Aorta (tissue), 5 donors: ENCODE measurements at regions not wholly inside any gene's neighbourhood (a gene's known extent, or its start where the extent isn't known, plus 50 kb on each side); places are given as distances from the start of the nearest gene placed in this dataset.

ENCODE experiments used
- ATAC-seq: fragments of 200-7000 bp; cut with Tn5 transposase; one replicate; pipeline ENCODE4 v1.9.1; 2022; ENCODE audit warnings: moderate library complexity; ENCODE audit not compliant: low FRiP score
- DNase-seq, 2 donors: peaks; one replicate each; pipeline ENCODE4 v3.0.0-alpha.2; 2020
- H3K27ac ChIP-seq, 2 donors: one replicate each; pipeline ENCODE4 v1.5.1; 2013; ENCODE audit warnings: low read length in 2 of 2, mild to moderate bottlenecking in 2 of 2, moderate library complexity in 2 of 2, control low read depth in 1 of 2, inconsistent platforms in 1 of 2, low read depth in 1 of 2
- H3K27me3 ChIP-seq, 2 donors: one replicate each; pipeline ENCODE4 v1.6.1; 2013; ENCODE audit warnings: control low read depth in 1 of 2, low read length in 1 of 2, mild to moderate bottlenecking in 1 of 2, moderate library complexity in 1 of 2; ENCODE audit not compliant: insufficient read depth in 2 of 2, control insufficient read depth in 1 of 2
- H3K36me3 ChIP-seq, 2 donors: one replicate each; pipeline ENCODE4 v1.6.1; 2013; ENCODE audit warnings: control low read depth in 1 of 2, low read length in 1 of 2, mild to moderate bottlenecking in 1 of 2; ENCODE audit not compliant: insufficient read depth in 2 of 2, control insufficient read depth in 1 of 2
- H3K4me1 ChIP-seq, 2 donors: one replicate each; pipeline ENCODE4 v1.6.1; 2013; ENCODE audit warnings: low read length in 2 of 2, control low read depth in 1 of 2, mild to moderate bottlenecking in 1 of 2, moderate library complexity in 1 of 2; ENCODE audit not compliant: insufficient read depth in 2 of 2, control insufficient read depth in 1 of 2
- H3K4me3 ChIP-seq, 2 donors: one replicate each; pipeline ENCODE4 v1.5.1; 2013; ENCODE audit warnings: low read length in 2 of 2, control low read depth in 1 of 2, mild to moderate bottlenecking in 1 of 2
- H3K9me3 ChIP-seq: one replicate; pipeline ENCODE4 v1.6.1; 2013; ENCODE audit warnings: mild to moderate bottlenecking, low read length; ENCODE audit not compliant: control insufficient read depth
- WGBS, 2 donors: extraction: QIAGEN DNeasy Blood & Tissue Kit; methylation state at CpG; one replicate each; pipeline ENCODE4 v1.1.7; 2013; 5-methylcytosine and 5-hydroxymethylcytosine counted together
- intact Hi-C, 2 donors: fragments of 100-400 bp; cut with DNase I; formaldehyde crosslinking; loops; one replicate each; pipeline versions ENCODE4 v1.14.2 to v1.15.0; 2022
- donor health status: healthy with polysubstance abuse.
- donor health status: Bipolar disorder and iron deficiency.
- donor health status: DM: no; HTN: no; CAD: no.
- donor health status: DM: no; HTN: no; CAD: no.
- donor health status: DM: yes; HTN: yes; CAD: no.

GRCh38 chr5:141758310-141758998 is 76.4 kb upstream of the ARAP3 start:
- 16 to 19% methylated on average over 22 of the region's 22 CpGs for WGBS, 2 donors

GRCh38 chr5:141757402-141757801 is 75.4 kb upstream of the ARAP3 start:
- H3K4me3 ChIP-seq, result no peak overlapping the region
- intact Hi-C loops, result no loop called here
- no peaks in the 10 kb centered on the region for H3K4me1 ChIP-seq
- H3K9me3 ChIP-seq, result no peaks in the 10 kb centered on the region
- 46 to 50% methylated on average over 6 of the region's 6 CpGs for WGBS, 2 donors
- H3K27me3 ChIP-seq, result no peaks in the 10 kb centered on the region
- DNase-seq, result no peak
- ATAC-seq, result no peak
- H3K27ac ChIP-seq, result no peak overlapping the region
- H3K36me3 ChIP-seq, result no peaks in the 10 kb centered on the region

More at GRCh38 chr5:141758310-141758998, 76.4 kb upstream of the ARAP3 start:
- Histone ChIP-seq H3K9me3 (no peaks in the 10 kb centered on the region), H3K4me3 (no peak overlapping the region), H3K36me3 (no peaks in the 10 kb centered on the region), H3K4me1 (no peaks in the 10 kb centered on the region), H3K27me3 (no peaks in the 10 kb centered on the region), H3K27ac (no peak overlapping the region)
- intact Hi-C loops, result no loop called here
- ATAC-seq, result no peak
- DNase-seq, result no peak

- intact Hi-C loops, result no loop called here
- WGBS, 2 donors, result 45 to 67% methylated on average over 3 of the region's 3 CpGs
- H3K27ac ChIP-seq, result no peak overlapping the region
- no peaks in the 10 kb centered on the region for H3K4me1 ChIP-seq
- DNase-seq (no peak), ATAC-seq (no peak)
- H3K36me3 ChIP-seq, result no peaks in the 10 kb centered on the region
- H3K27me3 ChIP-seq, result no peaks in the 10 kb centered on the region
- H3K4me3 ChIP-seq, result no peak overlapping the region
- H3K9me3 ChIP-seq, result no peaks in the 10 kb centered on the region
Observed at GRCh38 chr5:141756196-141756595, 74.2 kb upstream of the ARAP3 start.

GRCh38 chr5:141753971-141754713 is 72.1 kb upstream of the ARAP3 start:
- no peaks in the 10 kb centered on the region for H3K4me1 ChIP-seq
- no peaks in the 10 kb centered on the region for H3K27me3 ChIP-seq

GRCh38 chr5:141753143-141753970 is 71.3 kb upstream of the ARAP3 start:
- no peak for DNase-seq
- Histone ChIP-seq H3K27ac (no peak overlapping the region), H3K36me3 (no peaks in the 10 kb centered on the region), H3K4me3 (no peak overlapping the region), H3K4me1 (no peaks in the 10 kb centered on the region), H3K27me3 (no peaks in the 10 kb centered on the region), H3K9me3 (no peaks in the 10 kb centered on the region)
- ATAC-seq, result no peak
- intact Hi-C loops, result no loop called here
- 8 to 11% methylated on average over 45 to 51 of the region's 51 CpGs for WGBS, 2 donors

More at GRCh38 chr5:141753971-141754713, 72.1 kb upstream of the ARAP3 start:
- intact Hi-C loops, result no loop called here
- Histone ChIP-seq H3K27ac (no peak overlapping the region), H3K4me3 (no peak overlapping the region), H3K36me3 (no peaks in the 10 kb centered on the region), H3K9me3 (no peaks in the 10 kb centered on the region)
- ATAC-seq (no peak), DNase-seq (no peak)
- WGBS, 2 donors, result 10% methylated on average over 11 of the region's 11 CpGs

GRCh38 chr5:141747152-141748141 is 65.4 kb upstream of the ARAP3 start:
- intact Hi-C loops, result no loop called here
- H3K4me3 ChIP-seq, result no peak overlapping the region
- no peaks in the 10 kb centered on the region for H3K9me3 ChIP-seq
- no peaks in the 10 kb centered on the region for H3K4me1 ChIP-seq
- ATAC-seq, result peak; percentile 76
- H3K36me3 ChIP-seq, result no peaks in the 10 kb centered on the region
- WGBS, 2 donors, result 23 to 26% methylated on average over 11 of the region's 11 CpGs
- H3K27me3 ChIP-seq, result no peaks in the 10 kb centered on the region
- H3K27ac ChIP-seq, result no peak overlapping the region
- DNase-seq, result peak; percentile 71 to 85

GRCh38 chr5:141746395-141746794 is 64.4 kb upstream of the ARAP3 start:
- WGBS, 2 donors, result 97 to 99% methylated on average over 2 of the region's 2 CpGs
- no peaks in the 10 kb centered on the region for H3K36me3 ChIP-seq
- no peaks in the 10 kb centered on the region for H3K27me3 ChIP-seq
- ATAC-seq (no peak), DNase-seq (no peak)
- H3K9me3 ChIP-seq, result no peaks in the 10 kb centered on the region
- H3K27ac ChIP-seq, result no peak overlapping the region
- no peak overlapping the region for H3K4me3 ChIP-seq
- intact Hi-C loops, result no loop called here
- H3K4me1 ChIP-seq, result no peaks in the 10 kb centered on the region

- WGBS, 2 donors, result 81% methylated on average over 3 of the region's 3 CpGs
- Histone ChIP-seq H3K36me3 (no peaks in the 10 kb centered on the region), H3K4me3 (no peak overlapping the region), H3K9me3 (no peaks in the 10 kb centered on the region), H3K27me3 (no peaks in the 10 kb centered on the region), H3K4me1 (no peaks in the 10 kb centered on the region), H3K27ac (no peak overlapping the region)
- DNase-seq, result no peak
- no peak for ATAC-seq
- intact Hi-C loops, result no loop called here
Observed at GRCh38 chr5:141745390-141745789, 63.4 kb upstream of the ARAP3 start.
